ENCODE measurements at regions not wholly inside any gene's neighbourhood (a gene's known extent, or its start where the extent isn't known, plus 50 kb on each side); places are given as distances from the start of the nearest gene placed in this dataset.

- H3K27ac ChIP-seq (ENCODE audit: low read length): no peak overlapping the region
- H3K79me2 ChIP-seq (ENCODE audit: low read length): no peaks in the 10 kb centered on the region
- DNase-seq: no peak
- no peaks in the 10 kb centered on the region for H3K4me1 ChIP-seq (ENCODE audit: low read length)
- no peaks in the 10 kb centered on the region for H3K27me3 ChIP-seq (replicated peaks; ENCODE audit: insufficient read depth, low read length)
- H3F3A ChIP-seq (ENCODE audit: insufficient read depth, low read length): no peaks in the 10 kb centered on the region
- no peak overlapping the region for H3K4me2 ChIP-seq (ENCODE audit: low read depth, low read length)
- no peaks in the 10 kb centered on the region for H3K36me3 ChIP-seq (replicated peaks; ENCODE audit: insufficient read depth, low read length)
- TF ChIP-seq EZH2 (optimal IDR thresholded peaks at IDR 0.05; ENCODE audit: low read depth, low read length) (no peak), CTCF (IDR thresholded peaks at IDR 0.05; ENCODE audit: low read length) (no peak), EZH2phosphoT487 (IDR thresholded peaks at IDR 0.05; ENCODE audit: low read length) (no peak)
- H3K9me2 ChIP-seq (replicated peaks; ENCODE audit: insufficient read depth, low read length): no peaks in the 10 kb centered on the region
- no peaks in the 10 kb centered on the region for H3K9me3 ChIP-seq (replicated peaks; ENCODE audit: insufficient read depth, low read length)
- no peak overlapping the region for H2AFZ ChIP-seq (ENCODE audit: low read length)
- no peaks in the 10 kb centered on the region for H4K20me1 ChIP-seq (ENCODE audit: insufficient read depth, low read length)
- H3K4me3 ChIP-seq (ENCODE audit: low read length): no peak overlapping the region
- H3K9ac ChIP-seq (ENCODE audit: low read length): no peak overlapping the region
Measured at GRCh38 chr4:138845664-138846063, 169.9 kb upstream of the NOCT start.

GRCh38 chr4:138845054-138845453 is 170.5 kb upstream of the NOCT start:
- no peak overlapping the region for H2AFZ ChIP-seq (ENCODE audit: low read length)
- no peaks in the 10 kb centered on the region for H3K27me3 ChIP-seq (replicated peaks; ENCODE audit: insufficient read depth, low read length)
- H3K9me2 ChIP-seq (replicated peaks; ENCODE audit: insufficient read depth, low read length): no peaks in the 10 kb centered on the region
- H4K20me1 ChIP-seq (ENCODE audit: insufficient read depth, low read length): no peaks in the 10 kb centered on the region
- H3F3A ChIP-seq (ENCODE audit: insufficient read depth, low read length): no peaks in the 10 kb centered on the region
- H3K36me3 ChIP-seq (replicated peaks; ENCODE audit: insufficient read depth, low read length): no peaks in the 10 kb centered on the region
- H3K79me2 ChIP-seq (ENCODE audit: low read length): no peaks in the 10 kb centered on the region
- no peak overlapping the region for H3K9ac ChIP-seq (ENCODE audit: low read length)
- H3K9me3 ChIP-seq (replicated peaks; ENCODE audit: insufficient read depth, low read length): no peaks in the 10 kb centered on the region
- TF ChIP-seq EZH2phosphoT487 (IDR thresholded peaks at IDR 0.05; ENCODE audit: low read length): no peak
- TF ChIP-seq EZH2 (optimal IDR thresholded peaks at IDR 0.05; ENCODE audit: low read depth, low read length): no peak
- TF ChIP-seq CTCF (IDR thresholded peaks at IDR 0.05; ENCODE audit: low read length): no peak
- H3K4me3 ChIP-seq (ENCODE audit: low read length): no peak overlapping the region
- no peak overlapping the region for H3K4me2 ChIP-seq (ENCODE audit: low read depth, low read length)
- no peak for DNase-seq
- H3K4me1 ChIP-seq (ENCODE audit: low read length): no peaks in the 10 kb centered on the region
- H3K27ac ChIP-seq (ENCODE audit: low read length): no peak overlapping the region

- Histone ChIP-seq H3K4me2 (ENCODE audit: low read depth, low read length) (no peak overlapping the region), H3K36me3 (replicated peaks; ENCODE audit: insufficient read depth, low read length) (no peaks in the 10 kb centered on the region), H3K27me3 (replicated peaks; ENCODE audit: insufficient read depth, low read length) (no peaks in the 10 kb centered on the region), H3F3A (ENCODE audit: insufficient read depth, low read length) (no peaks in the 10 kb centered on the region), H3K27ac (ENCODE audit: low read length) (no peak overlapping the region), H2AFZ (ENCODE audit: low read length) (no peak overlapping the region), H4K20me1 (ENCODE audit: insufficient read depth, low read length) (no peaks in the 10 kb centered on the region), H3K9me3 (replicated peaks; ENCODE audit: insufficient read depth, low read length) (no peaks in the 10 kb centered on the region), H3K4me3 (ENCODE audit: low read length) (no peak overlapping the region), H3K9ac (ENCODE audit: low read length) (no peak overlapping the region), H3K9me2 (replicated peaks; ENCODE audit: insufficient read depth, low read length) (no peaks in the 10 kb centered on the region), H3K4me1 (ENCODE audit: low read length) (no peaks in the 10 kb centered on the region), H3K79me2 (ENCODE audit: low read length) (no peaks in the 10 kb centered on the region)
- TF ChIP-seq EZH2 (optimal IDR thresholded peaks at IDR 0.05; ENCODE audit: low read depth, low read length): no peak
- TF ChIP-seq CTCF (IDR thresholded peaks at IDR 0.05; ENCODE audit: low read length): no peak
- TF ChIP-seq EZH2phosphoT487 (IDR thresholded peaks at IDR 0.05; ENCODE audit: low read length): no peak
- no peak for DNase-seq
Measured at GRCh38 chr4:138843616-138844015, 172.0 kb upstream of the NOCT start.
